ENCODE measurements at regions not wholly inside any gene's neighbourhood (a gene's known extent, or its start where the extent isn't known, plus 50 kb on each side); places are given as distances from the start of the nearest gene placed in this dataset.

DNA sequence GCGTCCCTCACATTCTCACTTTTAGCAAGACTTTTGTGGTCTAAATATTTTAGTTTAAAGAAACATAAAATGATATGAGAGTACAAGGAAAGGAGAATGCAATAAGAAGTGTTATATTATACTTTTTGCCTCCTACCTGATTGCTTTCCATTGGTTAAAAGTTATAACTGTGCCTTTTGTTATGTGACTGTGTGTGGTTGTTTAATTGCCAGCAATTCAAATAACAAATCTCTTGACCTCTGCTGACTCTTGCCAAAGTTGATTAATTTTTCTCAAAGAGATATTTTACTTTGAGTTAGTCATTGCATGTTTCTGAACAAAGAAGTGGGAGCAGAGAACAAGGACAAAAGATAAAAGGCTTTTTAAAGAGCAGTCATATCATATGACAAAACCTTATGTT, 599.5 kb downstream of the SUCLG1 start:
- H3K9me3 ChIP-seq = no peaks in the 10 kb centered on the region
- FAIRE-seq (no peak), ATAC-seq (no peak), DNase-seq (ENCODE audit: low read depth in 1 of 2, low spot score in 1 of 2) (no peak)
- ChIA-PET POLR2A (no interaction called here), CTCF (no interaction called here)
- no peaks in the 10 kb centered on the region for H3K4me1 ChIP-seq
- H3K27ac ChIP-seq = no peak overlapping the region
- TF ChIP-seq FOXS1 (CRISPR knock-in tag; IDR thresholded peaks at IDR 0.05) (no peak), KDM1A (IDR thresholded peaks at IDR 0.05; ENCODE audit: low read depth) (no peak), HEYL (CRISPR knock-in tag; IDR thresholded peaks at IDR 0.05) (no peak), TP53 (CRISPR knock-in tag; IDR thresholded peaks at IDR 0.05) (no peak), CHD2 (IDR thresholded peaks at IDR 0.05; ENCODE audit: low read length, partially characterized antibody) (no peak), SMC3 (IDR thresholded peaks at IDR 0.05) (no peak), MYC (IDR thresholded peaks at IDR 0.05; ENCODE audit: borderline replicate concordance, low read length) (no peak), TFCP2L1 (CRISPR knock-in tag; IDR thresholded peaks at IDR 0.05) (no peak), EHF (CRISPR knock-in tag; IDR thresholded peaks at IDR 0.05) (no peak), RNF2 (IDR thresholded peaks at IDR 0.05; ENCODE audit: borderline replicate concordance, low read depth) (no peak), HOXB13 (CRISPR knock-in tag; IDR thresholded peaks at IDR 0.05; ENCODE audit: low read depth) (no peak), HOXB5 (CRISPR knock-in tag; IDR thresholded peaks at IDR 0.05) (no peak), ESRRA (IDR thresholded peaks at IDR 0.05; ENCODE audit: borderline replicate concordance, low read length) (no peak), ZNF302 (CRISPR knock-in tag; IDR thresholded peaks at IDR 0.05) (no peak), EP300 (IDR thresholded peaks at IDR 0.05) (no peak), CBX2 (IDR thresholded peaks at IDR 0.05; ENCODE audit: borderline replicate concordance, low read depth) (no peak)
- TF ChIP-seq, protein P1, sequence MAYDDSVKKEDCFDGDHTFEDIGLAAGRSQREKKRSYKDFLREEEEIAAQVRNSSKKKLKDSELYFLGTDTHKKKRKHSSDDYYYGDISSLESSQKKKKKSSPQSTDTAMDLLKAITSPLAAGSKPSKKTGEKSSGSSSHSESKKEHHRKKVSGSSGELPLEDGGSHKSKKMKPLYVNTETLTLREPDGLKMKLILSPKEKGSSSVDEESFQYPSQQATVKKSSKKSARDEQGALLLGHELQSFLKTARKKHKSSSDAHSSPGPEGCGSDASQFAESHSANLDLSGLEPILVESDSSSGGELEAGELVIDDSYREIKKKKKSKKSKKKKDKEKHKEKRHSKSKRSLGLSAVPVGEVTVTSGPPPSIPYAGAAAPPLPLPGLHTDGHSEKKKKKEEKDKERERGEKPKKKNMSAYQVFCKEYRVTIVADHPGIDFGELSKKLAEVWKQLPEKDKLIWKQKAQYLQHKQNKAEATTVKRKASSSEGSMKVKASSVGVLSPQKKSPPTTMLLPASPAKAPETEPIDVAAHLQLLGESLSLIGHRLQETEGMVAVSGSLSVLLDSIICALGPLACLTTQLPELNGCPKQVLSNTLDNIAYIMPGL (CRISPR knock-in tag; IDR thresholded peaks at IDR 0.05; ENCODE audit: borderline replicate concordance) = no peak
- TF ChIP-seq, protein P2, sequence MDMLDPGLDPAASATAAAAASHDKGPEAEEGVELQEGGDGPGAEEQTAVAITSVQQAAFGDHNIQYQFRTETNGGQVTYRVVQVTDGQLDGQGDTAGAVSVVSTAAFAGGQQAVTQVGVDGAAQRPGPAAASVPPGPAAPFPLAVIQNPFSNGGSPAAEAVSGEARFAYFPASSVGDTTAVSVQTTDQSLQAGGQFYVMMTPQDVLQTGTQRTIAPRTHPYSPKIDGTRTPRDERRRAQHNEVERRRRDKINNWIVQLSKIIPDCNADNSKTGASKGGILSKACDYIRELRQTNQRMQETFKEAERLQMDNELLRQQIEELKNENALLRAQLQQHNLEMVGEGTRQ (IDR thresholded peaks at IDR 0.05) = no peak
- TF ChIP-seq, protein P3, sequence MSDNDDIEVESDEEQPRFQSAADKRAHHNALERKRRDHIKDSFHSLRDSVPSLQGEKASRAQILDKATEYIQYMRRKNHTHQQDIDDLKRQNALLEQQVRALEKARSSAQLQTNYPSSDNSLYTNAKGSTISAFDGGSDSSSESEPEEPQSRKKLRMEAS (IDR thresholded peaks at IDR 0.05) = no peak
- WGBS (ENCODE audit: missing lambda C conversion rate) = 91% methylated on average over 1 of the region's 1 CpG
- no peak overlapping the region for H3K4me2 ChIP-seq
- H3K4me3 ChIP-seq = no peak overlapping the region

DNA sequence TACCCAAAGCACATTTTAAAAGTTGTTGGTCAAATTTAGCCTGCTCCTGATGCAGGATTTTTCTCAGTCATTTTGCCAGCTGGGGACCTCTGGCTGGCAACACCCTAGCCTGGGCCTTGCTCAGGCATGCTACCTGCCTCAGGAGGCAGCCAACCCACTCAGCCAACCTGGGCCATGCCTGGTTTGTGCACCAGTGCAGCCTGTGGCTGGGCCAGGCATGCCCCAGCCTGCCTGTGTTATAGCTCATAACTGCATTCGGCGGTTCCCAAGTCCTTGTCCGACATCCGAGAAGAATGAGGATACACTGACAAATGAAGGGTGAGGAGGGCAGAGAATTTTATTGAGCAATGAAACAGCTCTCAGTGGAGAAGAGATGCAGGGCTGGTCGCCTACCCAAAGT, 608.0 kb downstream of the SUCLG1 start:
- WGBS (ENCODE audit: missing lambda C conversion rate) = 44% methylated on average over 5 of the region's 5 CpGs
- Histone ChIP-seq H3K4me1 (no peaks in the 10 kb centered on the region), H3K4me3 (no peak overlapping the region), H3K9me3 (peaks cover 3% of the 10 kb centered on the region; the same call in 1 of the 3 replicates), H3K27ac (no peak overlapping the region), H3K4me2 (no peak overlapping the region)
- ChIA-PET POLR2A (no interaction called here), CTCF (no interaction called here)
- TF ChIP-seq, protein P2 (IDR thresholded peaks at IDR 0.05) = no peak
- TF ChIP-seq RARB (CRISPR knock-in tag; IDR thresholded peaks at IDR 0.05) (no peak), PHF8 (IDR thresholded peaks at IDR 0.05; ENCODE audit: borderline replicate concordance, low read depth) (no peak), MYC (IDR thresholded peaks at IDR 0.05; ENCODE audit: borderline replicate concordance, low read length) (no peak), TP53 (CRISPR knock-in tag; IDR thresholded peaks at IDR 0.05) (no peak)
- TF ChIP-seq, protein P4, sequence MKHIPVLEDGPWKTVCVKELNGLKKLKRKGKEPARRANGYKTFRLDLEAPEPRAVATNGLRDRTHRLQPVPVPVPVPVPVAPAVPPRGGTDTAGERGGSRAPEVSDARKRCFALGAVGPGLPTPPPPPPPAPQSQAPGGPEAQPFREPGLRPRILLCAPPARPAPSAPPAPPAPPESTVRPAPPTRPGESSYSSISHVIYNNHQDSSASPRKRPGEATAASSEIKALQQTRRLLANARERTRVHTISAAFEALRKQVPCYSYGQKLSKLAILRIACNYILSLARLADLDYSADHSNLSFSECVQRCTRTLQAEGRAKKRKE (CRISPR knock-in tag; IDR thresholded peaks at IDR 0.05; ENCODE audit: low read depth) = no peak
- DNase-seq (ENCODE audit: low read depth in 1 of 2, low spot score in 1 of 2) = no peak
- no peak for ATAC-seq
- no peak for FAIRE-seq
